ENCODE measurements at regions not wholly inside any gene's neighbourhood (a gene's known extent, or its start where the extent isn't known, plus 50 kb on each side); places are given as distances from the start of the nearest gene placed in this dataset.
A peak's percentile ranks its signal among the peaks of the same experiment; 100 is the strongest.
"Not testable (repeated sequence)": the region's sequence is repeated elsewhere in the genome, so short reads cannot be mapped to it uniquely, and the experiment has no call there.

- POLR2A ChIA-PET; H3K4me1 Mint-ChIP-seq (ENCODE audit: low read depth); H3K9me3 Mint-ChIP-seq (ENCODE audit: insufficient read depth); ATAC-seq; H3K4me3 Mint-ChIP-seq; DNase-seq; H3K36me3 Mint-ChIP-seq (ENCODE audit: low read depth); H3K27me3 Mint-ChIP-seq (ENCODE audit: low read depth); H3K27ac Mint-ChIP-seq; CTCF ChIA-PET: not testable (repeated sequence)
Observed at GRCh38 chr5:34371417-34371816, 284.7 kb upstream of the RAI14 start.

GRCh38 chr5:34371817-34372216 is 284.3 kb upstream of the RAI14 start:
- DNase-seq; ATAC-seq; H3K27me3 Mint-ChIP-seq (ENCODE audit: low read depth); H3K27ac Mint-ChIP-seq; CTCF ChIA-PET; H3K9me3 Mint-ChIP-seq (ENCODE audit: insufficient read depth); H3K36me3 Mint-ChIP-seq (ENCODE audit: low read depth); POLR2A ChIA-PET; H3K4me1 Mint-ChIP-seq (ENCODE audit: low read depth); H3K4me3 Mint-ChIP-seq: not testable (repeated sequence)

GRCh38 chr5:34372739-34373138 is 283.4 kb upstream of the RAI14 start:
- H3K4me1 Mint-ChIP-seq (ENCODE audit: low read depth); DNase-seq; H3K27me3 Mint-ChIP-seq (ENCODE audit: low read depth); H3K36me3 Mint-ChIP-seq (ENCODE audit: low read depth); ATAC-seq; POLR2A ChIA-PET; H3K27ac Mint-ChIP-seq; H3K4me3 Mint-ChIP-seq; H3K9me3 Mint-ChIP-seq (ENCODE audit: insufficient read depth); CTCF ChIA-PET: not testable (repeated sequence)

GRCh38 chr5:34377651-34378050 is 278.5 kb upstream of the RAI14 start:
- POLR2A ChIA-PET; ATAC-seq; H3K27me3 Mint-ChIP-seq (ENCODE audit: low read depth); DNase-seq; H3K4me1 Mint-ChIP-seq (ENCODE audit: low read depth); CTCF ChIA-PET; H3K36me3 Mint-ChIP-seq (ENCODE audit: low read depth); H3K9me3 Mint-ChIP-seq (ENCODE audit: insufficient read depth); H3K4me3 Mint-ChIP-seq; H3K27ac Mint-ChIP-seq: not testable (repeated sequence)

GRCh38 chr5:34378498-34378897 is 277.6 kb upstream of the RAI14 start:
- H3K27me3 Mint-ChIP-seq (ENCODE audit: low read depth); H3K9me3 Mint-ChIP-seq (ENCODE audit: insufficient read depth); CTCF ChIA-PET; H3K27ac Mint-ChIP-seq; DNase-seq; H3K4me1 Mint-ChIP-seq (ENCODE audit: low read depth); POLR2A ChIA-PET; ATAC-seq; H3K4me3 Mint-ChIP-seq; H3K36me3 Mint-ChIP-seq (ENCODE audit: low read depth): not testable (repeated sequence)

- not testable (repeated sequence) for H3K36me3 Mint-ChIP-seq (ENCODE audit: low read depth)
Observed at GRCh38 chr5:34388754-34389153, 267.4 kb upstream of the RAI14 start.

GRCh38 chr5:34409373-34409772 is 246.8 kb upstream of the RAI14 start:
- no peak overlapping the region for H3K27ac Mint-ChIP-seq
- H3K36me3 Mint-ChIP-seq (ENCODE audit: low read depth), result no peaks in the 10 kb centered on the region
- CTCF ChIA-PET, result no interaction called here
- POLR2A ChIA-PET, result no interaction called here
- H3K9me3 Mint-ChIP-seq (ENCODE audit: insufficient read depth), result no peaks in the 10 kb centered on the region
- H3K4me1 Mint-ChIP-seq (ENCODE audit: low read depth), result no peaks in the 10 kb centered on the region
- no peak overlapping the region for H3K4me3 Mint-ChIP-seq
- H3K27me3 Mint-ChIP-seq (ENCODE audit: low read depth), result peaks cover 4% of the 10 kb centered on the region
- ATAC-seq (no peak), DNase-seq (no peak)

More at GRCh38 chr5:34388754-34389153, 267.4 kb upstream of the RAI14 start:
- DNase-seq; H3K9me3 Mint-ChIP-seq (ENCODE audit: insufficient read depth); H3K4me1 Mint-ChIP-seq (ENCODE audit: low read depth); H3K27me3 Mint-ChIP-seq (ENCODE audit: low read depth); ATAC-seq; H3K27ac Mint-ChIP-seq; POLR2A ChIA-PET; H3K4me3 Mint-ChIP-seq; CTCF ChIA-PET: not testable (repeated sequence)

- Mint-ChIP-seq H3K27me3 (ENCODE audit: low read depth) (peaks cover 8% of the 10 kb centered on the region), H3K36me3 (ENCODE audit: low read depth) (no peaks in the 10 kb centered on the region), H3K4me3 (no peak overlapping the region), H3K9me3 (ENCODE audit: insufficient read depth) (no peaks in the 10 kb centered on the region), H3K27ac (no peak overlapping the region), H3K4me1 (ENCODE audit: low read depth) (no peaks in the 10 kb centered on the region)
- ChIA-PET POLR2A (no interaction called here), CTCF (no interaction called here)
- DNase-seq, result no peak
- ATAC-seq, result no peak
Observed at GRCh38 chr5:34410411-34411139, 245.6 kb upstream of the RAI14 start.

GRCh38 chr5:34411470-34412346 is 244.4 kb upstream of the RAI14 start:
- no peak overlapping the region for H3K4me3 Mint-ChIP-seq
- peaks cover 2% of the 10 kb centered on the region for H3K4me1 Mint-ChIP-seq (ENCODE audit: low read depth)
- no peak overlapping the region for H3K27ac Mint-ChIP-seq
- ATAC-seq (no peak), DNase-seq (no peak)
- CTCF ChIA-PET, result no interaction called here
- POLR2A ChIA-PET, result no interaction called here
- no peaks in the 10 kb centered on the region for H3K9me3 Mint-ChIP-seq (ENCODE audit: insufficient read depth)
- H3K36me3 Mint-ChIP-seq (ENCODE audit: low read depth), result no peaks in the 10 kb centered on the region
- H3K27me3 Mint-ChIP-seq (ENCODE audit: low read depth), result peaks cover 8% of the 10 kb centered on the region

- no peak overlapping the region for H3K27ac Mint-ChIP-seq
- POLR2A ChIA-PET, result no interaction called here
- DNase-seq (no peak), ATAC-seq (no peak)
- peaks cover 2% of the 10 kb centered on the region for H3K4me1 Mint-ChIP-seq (ENCODE audit: low read depth)
- H3K27me3 Mint-ChIP-seq (ENCODE audit: low read depth), result peaks cover 8% of the 10 kb centered on the region
- CTCF ChIA-PET, result no interaction called here
- H3K4me3 Mint-ChIP-seq, result no peak overlapping the region
- H3K36me3 Mint-ChIP-seq (ENCODE audit: low read depth), result no peaks in the 10 kb centered on the region
- H3K9me3 Mint-ChIP-seq (ENCODE audit: insufficient read depth), result no peaks in the 10 kb centered on the region
Observed at GRCh38 chr5:34412736-34413135, 243.4 kb upstream of the RAI14 start.

GRCh38 chr5:34415559-34416198 is 240.4 kb upstream of the RAI14 start:
- ChIA-PET POLR2A (no interaction called here), CTCF (no interaction called here)
- Mint-ChIP-seq H3K27me3 (ENCODE audit: low read depth) (peaks cover 8% of the 10 kb centered on the region), H3K27ac (no peak overlapping the region), H3K9me3 (ENCODE audit: insufficient read depth) (no peaks in the 10 kb centered on the region), H3K4me3 (no peak overlapping the region), H3K36me3 (ENCODE audit: low read depth) (no peaks in the 10 kb centered on the region), H3K4me1 (ENCODE audit: low read depth) (peaks cover 2% of the 10 kb centered on the region)
- no peak for DNase-seq
- peak; percentile 63 for ATAC-seq

- Mint-ChIP-seq H3K9me3 (ENCODE audit: insufficient read depth) (no peaks in the 10 kb centered on the region), H3K27me3 (ENCODE audit: low read depth) (peaks cover 8% of the 10 kb centered on the region), H3K27ac (no peak overlapping the region), H3K4me3 (no peak overlapping the region), H3K4me1 (ENCODE audit: low read depth) (peaks cover 2% of the 10 kb centered on the region), H3K36me3 (ENCODE audit: low read depth) (no peaks in the 10 kb centered on the region)
- DNase-seq (no peak), ATAC-seq (no peak)
- ChIA-PET POLR2A (no interaction called here), CTCF (no interaction called here)
Observed at GRCh38 chr5:34416501-34417008, 239.6 kb upstream of the RAI14 start.

All from activated CD8-positive, alpha-beta T cell treated with anti-CD3 and anti-CD28 coated beads, Interleukin-2, amount 10 ng/mL, durations not matched to agents 7 days and 5 days (primary cell).